Adrenal gland (tissue), 9 donors: ENCODE measurements at regions not wholly inside any gene's neighbourhood (a gene's known extent, or its start where the extent isn't known, plus 50 kb on each side); places are given as distances from the start of the nearest gene placed in this dataset.
A peak's percentile ranks its signal among the peaks of the same experiment; 100 is the strongest.

Experiments used
- DNase-seq, 7 donors: peaks; one replicate each; pipeline ENCODE4 v3.0.0-alpha.2; 2019 to 2020
- H3K27ac ChIP-seq, 5 donors: fragments of 200-600 bp; sonication (generic) in 4 of 5; 1 replicate in 3 of 5; 2 replicates in 2 of 5; pipeline versions ENCODE4 v1.5.1 to v1.8.0; 2016 to 2020; ENCODE audit warnings: mild to moderate bottlenecking in 1 of 5
- H3K27me3 ChIP-seq: fragments of 200-600 bp; 2 replicates; pipeline ENCODE4 v1.8.0; 2021
- H3K36me3 ChIP-seq, 2 donors: fragments of 200-600 bp; replicated peaks in 1 of 2; 1 replicate in 1 of 2; 2 replicates in 1 of 2; pipeline versions ENCODE4 v1.5.1 to v1.8.0; 2018 to 2022
- H3K4me1 ChIP-seq, 2 donors: fragments of 200-600 bp; replicated peaks in 1 of 2; 1 replicate in 1 of 2; 2 replicates in 1 of 2; pipeline versions ENCODE4 v1.5.1 to v1.8.0; 2018 to 2021
- H3K4me3 ChIP-seq, 4 donors: fragments of 200-600 bp; sonication (generic) in 3 of 4; one replicate each; pipeline ENCODE4 v1.5.1; 2016 to 2018
- H3K9me3 ChIP-seq, 3 donors: fragments of 200-600 bp; sonication (generic) in 1 of 3; replicated peaks in 1 of 3; 1 replicate in 2 of 3; 2 replicates in 1 of 3; pipeline versions ENCODE4 v1.5.1 to v1.8.0; 2016 to 2021
- CTCF ChIP-seq, 6 experiments: fragments of 450-650 bp in 4 of 6; fragments of 200-600 bp in 2 of 6; sonication (generic) in 1 of 6; IDR thresholded peaks; 1 replicate in 5 of 6; 2 replicates in 1 of 6; pipeline versions ENCODE4 v1.5.1 to v1.8.0; 2016 to 2021; ENCODE audit warnings: antibody characterized with exemption in 6 of 6, mild to moderate bottlenecking in 2 of 6, moderate library complexity in 1 of 6
- POLR2A ChIP-seq, 2 donors: fragments of 450-650 bp; IDR thresholded peaks; one replicate each; pipeline ENCODE4 v1.6.1; 2017; ENCODE audit warnings: antibody characterized with exemption in 2 of 2, mild to moderate bottlenecking in 2 of 2, moderate library complexity in 1 of 2
- WGBS, 4 donors: extraction: QIAGEN DNeasy Blood & Tissue Kit in 2 of 4; methylation state at CpG; one replicate each; pipeline versions ENCODE4 v1.1.5 to v1.1.7; 2013 to 2017; 5-methylcytosine and 5-hydroxymethylcytosine counted together
- intact Hi-C, 2 donors: fragments of 100-400 bp; cut with DNase I; formaldehyde crosslinking; loops; one replicate each; pipeline versions ENCODE4 v1.14.1 to v1.15.0; 2022 to 2023
- donor health status: healthy with polysubstance abuse.
- donor health status: Bipolar disorder and iron deficiency.
- donor health status: DM: yes; HTN: yes; CAD: no.
- donor health status: DM: no; HTN: no; CAD: no.
- donor health status: DM: no; HTN: no; CAD: no.

- intact Hi-C loops = no loop called here
- no peaks in the 10 kb centered on the region for H3K4me1 ChIP-seq
- no peak overlapping the region for H3K27ac ChIP-seq
- DNase-seq = no peak
- WGBS, 4 donors = 36 to 78% (median 69%) methylated on average over 1 of the region's 1 CpG
- TF ChIP-seq CTCF (IDR thresholded peaks at IDR 0.05) (no peak), POLR2A (IDR thresholded peaks at IDR 0.05) (no peak)
- no peaks in the 10 kb centered on the region for H3K36me3 ChIP-seq
- no peaks in the 10 kb centered on the region for H3K27me3 ChIP-seq
- no peak overlapping the region for H3K4me3 ChIP-seq
- no peaks in the 10 kb centered on the region for H3K9me3 ChIP-seq
Observed at GRCh38 chr1:187921426-187921825, 1092.7 kb downstream of the PLA2G4A start.

GRCh38 chr1:187922255-187922654 is 1093.5 kb downstream of the PLA2G4A start:
- H3K27ac ChIP-seq = no peak overlapping the region
- H3K4me1 ChIP-seq = no peaks in the 10 kb centered on the region
- intact Hi-C loops = no loop called here
- TF ChIP-seq CTCF (IDR thresholded peaks at IDR 0.05) (no peak), POLR2A (IDR thresholded peaks at IDR 0.05) (no peak)
- no peak for DNase-seq
- H3K4me3 ChIP-seq = no peak overlapping the region
- H3K36me3 ChIP-seq = no peaks in the 10 kb centered on the region
- H3K9me3 ChIP-seq = no peaks in the 10 kb centered on the region
- no peaks in the 10 kb centered on the region for H3K27me3 ChIP-seq
- 89 to 96% (median 91%) methylated on average over 2 of the region's 2 CpGs for WGBS, 4 donors

GRCh38 chr1:187924252-187924651 is 1095.5 kb downstream of the PLA2G4A start:
- Histone ChIP-seq H3K36me3 (no peaks in the 10 kb centered on the region), H3K27me3 (no peaks in the 10 kb centered on the region), H3K9me3 (no peaks in the 10 kb centered on the region), H3K27ac (no peak overlapping the region), H3K4me1 (no peaks in the 10 kb centered on the region), H3K4me3 (no peak overlapping the region)
- intact Hi-C loops = no loop called here
- WGBS, 4 donors = 73 to 85% (median 77%) methylated on average over 3 of the region's 3 CpGs
- TF ChIP-seq POLR2A (IDR thresholded peaks at IDR 0.05) = no peak
- no peak for TF ChIP-seq CTCF (IDR thresholded peaks at IDR 0.05)
- DNase-seq = no peak

- Histone ChIP-seq H3K36me3 (no peaks in the 10 kb centered on the region), H3K27me3 (no peaks in the 10 kb centered on the region), H3K4me3 (no peak overlapping the region), H3K4me1 (no peaks in the 10 kb centered on the region), H3K9me3 (no peaks in the 10 kb centered on the region), H3K27ac (no peak overlapping the region)
- intact Hi-C loops = no loop called here
- TF ChIP-seq POLR2A (IDR thresholded peaks at IDR 0.05) = no peak
- TF ChIP-seq CTCF (IDR thresholded peaks at IDR 0.05) = peak in 2 of 6 experiments; percentile 4 to 11
- DNase-seq = peak in 1 of 7 donors; percentile 5
- WGBS, 4 donors = 24 to 40% (median 34%) methylated on average over 4 of the region's 4 CpGs
Observed at GRCh38 chr1:187928288-187928687, 1099.5 kb downstream of the PLA2G4A start.
